ENCODE measurements at regions not wholly inside any gene's neighbourhood (a gene's known extent, or its start where the extent isn't known, plus 50 kb on each side); places are given as distances from the start of the nearest gene placed in this dataset.

- H3K27me3 ChIP-seq (ENCODE audit: insufficient read depth, low read length, poor library complexity, severe bottlenecking), result no peaks in the 10 kb centered on the region
- no peaks in the 10 kb centered on the region for H3K9me3 ChIP-seq (ENCODE audit: insufficient read depth, low read depth, low read length)
- no peaks in the 10 kb centered on the region for H3K36me3 ChIP-seq (ENCODE audit: insufficient read depth, low read length)
- H3K9me2 ChIP-seq (replicated peaks; ENCODE audit: low read depth, low read length), result no peaks in the 10 kb centered on the region
- H3K9ac ChIP-seq (ENCODE audit: low read depth, low read length, poor library complexity, severe bottlenecking), result no peak overlapping the region
- TF ChIP-seq, protein P1, sequence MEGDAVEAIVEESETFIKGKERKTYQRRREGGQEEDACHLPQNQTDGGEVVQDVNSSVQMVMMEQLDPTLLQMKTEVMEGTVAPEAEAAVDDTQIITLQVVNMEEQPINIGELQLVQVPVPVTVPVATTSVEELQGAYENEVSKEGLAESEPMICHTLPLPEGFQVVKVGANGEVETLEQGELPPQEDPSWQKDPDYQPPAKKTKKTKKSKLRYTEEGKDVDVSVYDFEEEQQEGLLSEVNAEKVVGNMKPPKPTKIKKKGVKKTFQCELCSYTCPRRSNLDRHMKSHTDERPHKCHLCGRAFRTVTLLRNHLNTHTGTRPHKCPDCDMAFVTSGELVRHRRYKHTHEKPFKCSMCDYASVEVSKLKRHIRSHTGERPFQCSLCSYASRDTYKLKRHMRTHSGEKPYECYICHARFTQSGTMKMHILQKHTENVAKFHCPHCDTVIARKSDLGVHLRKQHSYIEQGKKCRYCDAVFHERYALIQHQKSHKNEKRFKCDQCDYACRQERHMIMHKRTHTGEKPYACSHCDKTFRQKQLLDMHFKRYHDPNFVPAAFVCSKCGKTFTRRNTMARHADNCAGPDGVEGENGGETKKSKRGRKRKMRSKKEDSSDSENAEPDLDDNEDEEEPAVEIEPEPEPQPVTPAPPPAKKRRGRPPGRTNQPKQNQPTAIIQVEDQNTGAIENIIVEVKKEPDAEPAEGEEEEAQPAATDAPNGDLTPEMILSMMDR (conservative IDR thresholded peaks at IDR 0.05; ENCODE audit: low read length), result no peak
- TF ChIP-seq EZH2phosphoT487 (IDR thresholded peaks at IDR 0.05; ENCODE audit: borderline replicate concordance), result no peak
- no peaks in the 10 kb centered on the region for H3F3A ChIP-seq (ENCODE audit: low read depth)
- no peaks in the 10 kb centered on the region for H4K20me1 ChIP-seq (ENCODE audit: insufficient read depth, low read length, poor library complexity, severe bottlenecking)
- no peak overlapping the region for H3K4me3 ChIP-seq (ENCODE audit: low read length, poor library complexity, severe bottlenecking)
- H3K79me2 ChIP-seq (ENCODE audit: insufficient read depth, low read length), result no peaks in the 10 kb centered on the region
- no peak overlapping the region for H2AFZ ChIP-seq (ENCODE audit: low read length)
- H3K4me2 ChIP-seq (ENCODE audit: low read depth, low read length, poor library complexity, severe bottlenecking), result no peak overlapping the region
- H3K4me1 ChIP-seq (ENCODE audit: insufficient read depth, low read length, poor library complexity, severe bottlenecking), result no peaks in the 10 kb centered on the region
These were observed 52.0 kb downstream of the ZC3H11B start for GRCh38 chr1:219560856-219561255.

GRCh38 chr1:219559899-219560298 is 53.0 kb downstream of the ZC3H11B start:
- Histone ChIP-seq H3F3A (ENCODE audit: low read depth) (no peaks in the 10 kb centered on the region), H3K4me2 (ENCODE audit: low read depth, low read length, poor library complexity, severe bottlenecking) (no peak overlapping the region), H3K4me3 (ENCODE audit: low read length, poor library complexity, severe bottlenecking) (no peak overlapping the region), H3K4me1 (ENCODE audit: insufficient read depth, low read length, poor library complexity, severe bottlenecking) (no peaks in the 10 kb centered on the region), H2AFZ (ENCODE audit: low read length) (no peak overlapping the region), H4K20me1 (ENCODE audit: insufficient read depth, low read length, poor library complexity, severe bottlenecking) (no peaks in the 10 kb centered on the region), H3K36me3 (ENCODE audit: insufficient read depth, low read length) (no peaks in the 10 kb centered on the region), H3K9me2 (replicated peaks; ENCODE audit: low read depth, low read length) (no peaks in the 10 kb centered on the region), H3K79me2 (ENCODE audit: insufficient read depth, low read length) (no peaks in the 10 kb centered on the region), H3K27me3 (ENCODE audit: insufficient read depth, low read length, poor library complexity, severe bottlenecking) (no peaks in the 10 kb centered on the region), H3K9ac (ENCODE audit: low read depth, low read length, poor library complexity, severe bottlenecking) (no peak overlapping the region), H3K9me3 (ENCODE audit: insufficient read depth, low read depth, low read length) (no peaks in the 10 kb centered on the region)
- TF ChIP-seq, protein P1 (conservative IDR thresholded peaks at IDR 0.05; ENCODE audit: low read length), result no peak

DNA sequence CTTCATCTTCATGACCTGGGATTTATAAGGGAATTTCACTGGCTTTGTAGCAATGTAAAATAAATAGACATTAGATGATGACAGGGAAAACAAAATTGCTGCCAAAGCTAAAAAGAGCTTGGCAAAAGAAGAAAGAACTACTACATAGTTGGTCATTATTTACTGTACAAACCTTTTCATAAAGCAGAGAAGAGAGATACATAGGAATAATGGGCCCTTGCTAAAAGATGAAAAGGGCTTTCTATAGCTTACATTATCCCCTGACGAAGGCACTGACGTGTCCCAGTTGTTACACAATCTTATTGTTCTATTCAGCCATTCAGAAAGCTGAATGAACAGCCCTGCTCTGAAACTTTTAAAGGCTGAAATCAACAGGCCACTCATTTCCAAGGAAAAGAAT is 57.1 kb downstream of the ZC3H11B start:
- no peak for TF ChIP-seq EZH2phosphoT487 (IDR thresholded peaks at IDR 0.05; ENCODE audit: borderline replicate concordance)
- TF ChIP-seq, protein P1 (conservative IDR thresholded peaks at IDR 0.05; ENCODE audit: low read length), result no peak
- H3K36me3 ChIP-seq (ENCODE audit: insufficient read depth, low read length), result no peaks in the 10 kb centered on the region
- no peak overlapping the region for H3K4me2 ChIP-seq (ENCODE audit: low read depth, low read length, poor library complexity, severe bottlenecking)
- H3K4me3 ChIP-seq (ENCODE audit: low read length, poor library complexity, severe bottlenecking), result no peak overlapping the region
- H4K20me1 ChIP-seq (ENCODE audit: insufficient read depth, low read length, poor library complexity, severe bottlenecking), result no peaks in the 10 kb centered on the region
- no peaks in the 10 kb centered on the region for H3K79me2 ChIP-seq (ENCODE audit: insufficient read depth, low read length)
- H3K27me3 ChIP-seq (ENCODE audit: insufficient read depth, low read length, poor library complexity, severe bottlenecking), result no peaks in the 10 kb centered on the region
- H3F3A ChIP-seq (ENCODE audit: low read depth), result no peaks in the 10 kb centered on the region
- H3K4me1 ChIP-seq (ENCODE audit: insufficient read depth, low read length, poor library complexity, severe bottlenecking), result no peaks in the 10 kb centered on the region
- no peak overlapping the region for H2AFZ ChIP-seq (ENCODE audit: low read length)
- no peaks in the 10 kb centered on the region for H3K9me3 ChIP-seq (ENCODE audit: insufficient read depth, low read depth, low read length)
- H3K9ac ChIP-seq (ENCODE audit: low read depth, low read length, poor library complexity, severe bottlenecking), result no peak overlapping the region
- no peaks in the 10 kb centered on the region for H3K9me2 ChIP-seq (replicated peaks; ENCODE audit: low read depth, low read length)
